Naive thymus-derived CD4-positive, alpha-beta T cell (primary cell): ENCODE measurements at regions not wholly inside any gene's neighbourhood (a gene's known extent, or its start where the extent isn't known, plus 50 kb on each side); places are given as distances from the start of the nearest gene placed in this dataset.
"Not testable (repeated sequence)": the region's sequence is repeated elsewhere in the genome, so short reads cannot be mapped to it uniquely, and the experiment has no call there.

Experiments
- ATAC-seq: fragments of 150-1000 bp; cut with Tn5 transposase; 2 replicates; pipeline ENCODE4 v1.10.0; 2021; ENCODE audit warnings: mild to moderate bottlenecking, moderate library complexity
- CTCF ChIA-PET: fragments of 350-600 bp; sonication (Branson Sonifier 250); formaldehyde crosslinking; loops from one replicate; lab custom pipeline; 2021; ENCODE audit warnings: antibody characterized with exemption; lab: Charles Lee
- POLR2A ChIA-PET: fragments of 350-600 bp; sonication (Branson Sonifier 250); formaldehyde crosslinking; loops from one replicate; lab custom pipeline; 2021; ENCODE audit warnings: antibody characterized with exemption, inconsistent platforms; lab: Charles Lee
- DNase-seq, 9 donors: peaks; one replicate each; pipeline versions ENCODE4 v3.0.0 to v3.0.0-alpha.2; 2020 to 2022; ENCODE audit warnings: mixed read lengths in 1 of 9
- H3K27ac ChIP-seq: one replicate; pipeline ENCODE4 v1.7.0; 2013; ENCODE audit warnings: mild to moderate bottlenecking, low read depth, low read length, moderate library complexity
- H3K27me3 ChIP-seq, 2 donors: one replicate each; pipeline ENCODE4 v1.7.0; 2013; ENCODE audit warnings: low read length in 2 of 2, mild to moderate bottlenecking in 2 of 2, moderate library complexity in 2 of 2; ENCODE audit not compliant: control insufficient read depth in 2 of 2, insufficient read depth in 2 of 2
- H3K36me3 ChIP-seq, 3 experiments: 1 replicate in 2 of 3; 2 replicates in 1 of 3; pipeline ENCODE4 v1.7.0; 2013; ENCODE audit warnings: low read length in 3 of 3, mild to moderate bottlenecking in 3 of 3, moderate library complexity in 1 of 3; ENCODE audit not compliant: insufficient read depth in 3 of 3, control insufficient read depth in 2 of 3
- H3K4me1 ChIP-seq, 2 donors: one replicate each; pipeline ENCODE4 v1.7.0; 2013; ENCODE audit warnings: low read length in 2 of 2, mild to moderate bottlenecking in 2 of 2, moderate library complexity in 1 of 2; ENCODE audit not compliant: control insufficient read depth in 2 of 2, insufficient read depth in 2 of 2
- H3K4me3 ChIP-seq: 2 replicates; pipeline ENCODE4 v1.7.0; 2013; ENCODE audit warnings: mild to moderate bottlenecking, low read length
- H3K9me3 ChIP-seq, 3 experiments: 1 replicate in 2 of 3; 2 replicates in 1 of 3; pipeline ENCODE4 v1.7.0; 2013; ENCODE audit warnings: low read length in 3 of 3; ENCODE audit not compliant: control insufficient read depth in 2 of 3
- H3K27ac Mint-ChIP-seq, 9 donors: one replicate each; pipeline ENCODE4 v1.8.0; 2020 to 2022; ENCODE audit warnings: mixed read lengths in 9 of 9, mild to moderate bottlenecking in 8 of 9, moderate library complexity in 5 of 9, inconsistent platforms in 2 of 9
- H3K27me3 Mint-ChIP-seq, 5 donors: one replicate each; pipeline ENCODE4 v1.8.0; 2021 to 2022; ENCODE audit warnings: mixed read lengths in 5 of 5, mild to moderate bottlenecking in 1 of 5
- H3K36me3 Mint-ChIP-seq, 5 donors: one replicate each; pipeline ENCODE4 v1.8.0; 2020 to 2022; ENCODE audit warnings: mixed read lengths in 5 of 5, mild to moderate bottlenecking in 3 of 5, inconsistent platforms in 1 of 5
- H3K4me1 Mint-ChIP-seq, 7 donors: one replicate each; pipeline ENCODE4 v1.8.0; 2020 to 2022; ENCODE audit warnings: mixed read lengths in 7 of 7, mild to moderate bottlenecking in 3 of 7, inconsistent platforms in 1 of 7
- H3K4me3 Mint-ChIP-seq, 10 donors: one replicate each; pipeline ENCODE4 v1.8.0; 2020 to 2022; ENCODE audit warnings: mild to moderate bottlenecking in 10 of 10, mixed read lengths in 10 of 10, moderate library complexity in 6 of 10, inconsistent platforms in 2 of 10
- H3K9me3 Mint-ChIP-seq, 11 donors: one replicate each; pipeline ENCODE4 v1.8.0; 2020 to 2022; ENCODE audit warnings: mixed read lengths in 11 of 11, mild to moderate bottlenecking in 4 of 11, inconsistent platforms in 1 of 11, moderate library complexity in 1 of 11
- intact Hi-C, 2 donors: fragments of 100-400 bp; cut with micrococcal nuclease; formaldehyde crosslinking; loops; one replicate each; pipeline ENCODE4 v1.15.1; 2023

DNA sequence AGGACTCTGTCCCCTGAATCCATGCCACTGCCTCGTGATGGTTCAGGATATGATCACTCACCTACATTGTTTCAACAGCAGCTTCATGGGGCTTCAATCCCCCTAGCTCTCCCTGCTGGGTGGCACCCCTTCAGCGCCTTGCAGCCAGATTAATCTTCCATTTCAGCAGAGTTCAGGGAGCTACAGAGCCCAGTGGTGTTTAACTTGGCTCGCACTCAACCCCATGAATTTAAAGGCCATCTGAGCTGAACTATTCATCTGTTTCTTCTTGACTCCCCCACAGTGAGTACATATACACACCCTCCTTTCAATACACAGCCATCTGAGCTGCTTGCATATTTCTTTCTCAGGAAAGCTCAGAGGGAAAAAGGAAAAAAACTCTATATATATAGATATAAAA is 202.8 kb upstream of the C16orf82 start:
- Histone ChIP-seq H3K4me3 (no peak overlapping the region), H3K27ac (no peak overlapping the region), H3K4me1 (no peaks in the 10 kb centered on the region), H3K9me3 (peaks cover 0 to 22% (median 0%) of the 10 kb centered on the region in 3 experiments), H3K27me3 (no peaks in the 10 kb centered on the region), H3K36me3 (no peaks in the 10 kb centered on the region)
- ChIA-PET POLR2A (no interaction called here), CTCF (no interaction called here)
- H3K27ac Mint-ChIP-seq, result no peak overlapping the region
- DNase-seq (no peak), ATAC-seq (no peak)
- no peaks in the 10 kb centered on the region for H3K4me1 Mint-ChIP-seq
- peaks cover 0 to 23% (median 19%) of the 10 kb centered on the region in 5 donors for H3K27me3 Mint-ChIP-seq
- no peak overlapping the region for H3K4me3 Mint-ChIP-seq
- peaks cover 0 to 21% (median 3%) of the 10 kb centered on the region in 5 donors for H3K36me3 Mint-ChIP-seq
- peaks cover 0 to 32% (median 22%) of the 10 kb centered on the region in 11 donors for H3K9me3 Mint-ChIP-seq
- intact Hi-C loops, result no loop called here

DNA sequence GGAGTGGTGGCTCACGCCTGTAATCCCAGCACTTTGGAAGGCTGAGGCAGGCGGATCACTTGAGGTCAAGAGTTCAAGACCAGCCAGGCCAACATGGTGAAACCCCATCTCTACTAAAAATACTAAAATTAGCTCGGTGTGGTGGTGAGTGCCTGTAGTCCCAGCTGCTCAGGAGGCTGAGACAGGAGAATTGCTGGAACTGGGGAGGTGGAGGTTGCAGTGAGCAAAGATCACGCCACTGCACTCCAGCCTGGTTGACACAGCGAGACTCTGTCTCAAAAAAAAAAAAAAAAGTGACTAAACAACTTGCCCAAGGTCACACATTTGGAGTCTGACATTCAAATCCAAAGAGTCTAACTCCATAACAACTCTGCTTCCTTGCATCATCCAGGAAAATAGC is 192.4 kb upstream of the C16orf82 start:
- H3K36me3 Mint-ChIP-seq, H3K4me3 ChIP-seq, H3K4me3 Mint-ChIP-seq, H3K27ac Mint-ChIP-seq, ATAC-seq, H3K4me1 ChIP-seq, H3K4me1 Mint-ChIP-seq, H3K27me3 ChIP-seq, DNase-seq, intact Hi-C loops, H3K27ac ChIP-seq, POLR2A ChIA-PET, CTCF ChIA-PET, H3K9me3 ChIP-seq, H3K9me3 Mint-ChIP-seq, H3K36me3 ChIP-seq: not testable (repeated sequence)
- peaks cover 2 to 26% (median 17%) of the 10 kb centered on the region in 5 donors for H3K27me3 Mint-ChIP-seq

DNA sequence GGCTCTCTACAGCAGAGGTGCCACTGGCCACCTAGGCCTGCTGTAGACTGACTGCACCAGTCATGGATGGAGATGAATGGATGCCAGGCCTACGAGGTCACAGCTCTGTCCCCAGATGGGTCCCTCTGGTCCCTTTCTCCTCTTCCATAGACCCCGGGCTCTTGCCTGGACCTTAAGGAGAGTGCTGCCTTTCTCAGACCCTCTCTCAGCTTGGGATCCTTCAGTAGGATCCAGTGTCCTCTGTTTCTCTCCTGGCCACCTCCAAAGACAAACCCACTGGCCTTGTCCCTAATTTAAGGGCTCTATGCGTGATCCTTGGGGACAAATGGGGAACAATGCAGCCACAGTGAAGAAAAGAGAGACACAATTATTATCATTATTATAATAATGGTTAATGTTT is 189.3 kb upstream of the C16orf82 start:
- ChIA-PET CTCF (no interaction called here), POLR2A (no interaction called here)
- Mint-ChIP-seq H3K4me3 (no peak overlapping the region), H3K36me3 (peaks cover 0 to 4% (median 0%) of the 10 kb centered on the region in 5 donors), H3K27me3 (peaks cover 4 to 35% (median 23%) of the 10 kb centered on the region in 5 donors), H3K9me3 (peaks cover 0 to 2% (median 0%) of the 10 kb centered on the region in 11 donors), H3K27ac (no peak overlapping the region), H3K4me1 (no peaks in the 10 kb centered on the region)
- Histone ChIP-seq H3K36me3 (no peaks in the 10 kb centered on the region), H3K27ac (no peak overlapping the region), H3K4me1 (no peaks in the 10 kb centered on the region), H3K27me3 (no peaks in the 10 kb centered on the region), H3K4me3 (no peak overlapping the region), H3K9me3 (no peaks in the 10 kb centered on the region)
- DNase-seq, result no peak
- intact Hi-C loops, result no loop called here
- no peak for ATAC-seq

DNA sequence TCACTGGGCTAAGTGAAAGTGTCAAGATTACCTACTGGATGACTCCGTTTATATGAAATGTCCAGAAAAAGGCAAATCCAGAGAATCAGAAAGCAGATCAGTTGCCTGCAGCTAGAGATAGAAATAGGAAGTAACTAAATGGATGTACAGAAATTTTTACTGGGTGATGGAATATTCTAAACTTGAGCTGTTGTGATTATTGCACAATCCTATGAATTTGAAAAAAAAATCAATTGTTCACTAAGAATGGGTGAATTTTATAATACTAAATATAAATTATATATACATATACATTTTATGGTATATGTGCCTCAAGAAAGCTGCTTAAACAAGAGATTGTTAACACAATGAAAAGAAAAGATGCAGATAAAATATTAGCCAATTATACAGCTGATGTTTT is 181.1 kb upstream of the C16orf82 start:
- no peak for ATAC-seq
- POLR2A ChIA-PET, result interaction anchor here (0.6 kb wide), 1 partner anchor 247 kb away, joined by 3 read pairs; no protein-coding TSS in a partner anchor

DNA sequence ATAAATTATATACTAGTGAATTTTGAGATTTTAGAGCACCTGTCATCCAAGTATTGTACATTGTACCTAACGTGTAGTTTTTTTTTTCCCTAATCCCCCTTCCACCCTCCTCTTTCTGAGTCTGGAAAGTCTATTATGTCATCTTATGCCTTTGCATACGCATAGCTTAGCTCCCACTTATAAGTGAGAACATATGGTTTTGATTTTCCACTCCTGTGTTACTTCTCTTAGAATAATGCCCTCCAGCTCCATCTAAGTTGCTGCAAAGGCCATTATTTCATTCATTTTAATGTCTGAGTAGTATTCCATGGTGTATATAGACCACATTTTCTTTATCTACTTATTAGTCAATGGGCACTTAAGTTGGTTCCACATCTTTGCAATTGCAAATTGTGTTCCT is 177.0 kb upstream of the C16orf82 start:
- no peaks in the 10 kb centered on the region for H3K27me3 ChIP-seq
- H3K4me1 ChIP-seq, result no peaks in the 10 kb centered on the region
- H3K4me3 Mint-ChIP-seq, result no peak overlapping the region
- H3K36me3 ChIP-seq, result no peaks in the 10 kb centered on the region
- H3K27ac ChIP-seq, result no peak overlapping the region
- H3K4me1 Mint-ChIP-seq, result no peaks in the 10 kb centered on the region
- H3K4me3 ChIP-seq, result no peak overlapping the region
- no peaks in the 10 kb centered on the region for H3K9me3 ChIP-seq
- no peak for DNase-seq
- intact Hi-C loops, result no loop called here
- ChIA-PET POLR2A (no interaction called here), CTCF (no interaction called here)
- H3K36me3 Mint-ChIP-seq, result no peaks in the 10 kb centered on the region
- ATAC-seq, result no peak
- peaks cover 0 to 10% (median 2%) of the 10 kb centered on the region in 11 donors for H3K9me3 Mint-ChIP-seq
- no peak overlapping the region for H3K27ac Mint-ChIP-seq
- H3K27me3 Mint-ChIP-seq, result peaks cover 13 to 37% (median 24%) of the 10 kb centered on the region in 5 donors

More for the DNA sequence above, 181.1 kb upstream of the C16orf82 start:
- Histone ChIP-seq H3K4me3 (no peak overlapping the region), H3K27ac (no peak overlapping the region), H3K9me3 (no peaks in the 10 kb centered on the region), H3K36me3 (no peaks in the 10 kb centered on the region), H3K27me3 (no peaks in the 10 kb centered on the region), H3K4me1 (no peaks in the 10 kb centered on the region)
- no peaks in the 10 kb centered on the region for H3K36me3 Mint-ChIP-seq
- intact Hi-C loops, result no loop called here
- H3K9me3 Mint-ChIP-seq, result peaks cover 0 to 16% (median 8%) of the 10 kb centered on the region in 11 donors
- no peaks in the 10 kb centered on the region for H3K4me1 Mint-ChIP-seq
- H3K4me3 Mint-ChIP-seq, result no peak overlapping the region
- no peak overlapping the region for H3K27ac Mint-ChIP-seq
- H3K27me3 Mint-ChIP-seq, result peaks cover 14 to 35% (median 32%) of the 10 kb centered on the region in 5 donors
- no peak for DNase-seq
- CTCF ChIA-PET, result no interaction called here

DNA sequence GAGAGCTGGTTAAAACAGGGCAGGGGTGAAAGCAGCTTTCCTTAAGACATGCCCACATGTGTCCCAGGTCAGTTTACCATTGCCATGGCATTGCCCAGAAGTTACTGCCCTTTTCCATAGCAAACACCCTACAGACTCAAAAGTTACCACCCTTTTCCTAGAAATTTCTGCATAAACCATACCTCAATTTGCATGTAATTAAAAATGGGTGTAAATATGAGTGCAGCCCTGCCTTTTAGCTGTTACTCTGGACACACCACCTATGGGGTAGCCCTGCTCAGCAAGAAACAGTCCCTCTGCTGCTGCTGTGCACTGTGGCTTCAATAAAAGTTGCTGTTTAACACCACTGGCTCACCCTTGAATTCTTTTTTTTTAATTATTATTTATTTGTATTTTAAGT is 168.5 kb upstream of the C16orf82 start:
- Mint-ChIP-seq H3K27ac (no peak overlapping the region), H3K4me1 (no peaks in the 10 kb centered on the region)
- DNase-seq, result no peak

DNA sequence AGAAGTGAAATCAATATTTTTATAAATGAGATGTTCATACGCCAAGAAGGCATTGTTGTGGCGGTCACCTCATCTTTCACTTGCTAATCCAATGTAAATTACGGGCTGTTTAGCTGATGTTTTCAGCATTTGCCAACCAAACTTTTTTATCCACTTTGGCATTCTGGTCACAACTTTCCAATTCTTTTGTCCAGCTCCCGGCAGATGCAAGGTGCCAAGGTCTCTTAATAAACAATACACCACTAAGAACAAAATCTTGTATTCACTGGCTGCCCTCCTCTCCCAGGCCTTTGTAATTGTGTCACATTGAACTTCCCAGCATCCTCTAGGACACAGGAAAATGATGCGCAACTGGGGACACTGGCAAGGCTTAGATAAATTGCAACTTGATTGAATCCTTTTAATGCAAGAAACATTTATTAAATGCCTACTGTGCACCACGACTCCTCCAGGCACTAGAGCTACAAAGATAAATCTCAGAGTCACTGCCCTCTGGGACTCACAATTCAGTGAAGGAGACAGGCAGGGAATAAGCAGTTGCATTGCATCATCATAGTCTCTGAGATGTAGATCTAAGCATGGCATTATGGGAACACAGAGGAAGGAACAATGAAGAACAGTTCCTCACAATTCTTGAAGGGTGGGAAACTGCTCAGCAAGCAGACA is 165.4 kb upstream of the C16orf82 start:
- Mint-ChIP-seq H3K36me3 (no peaks in the 10 kb centered on the region), H3K4me3 (no peak overlapping the region), H3K27me3 (peaks cover 14 to 52% (median 31%) of the 10 kb centered on the region in 5 donors), H3K27ac (no peak overlapping the region), H3K9me3 (no peaks in the 10 kb centered on the region), H3K4me1 (no peaks in the 10 kb centered on the region)
- Histone ChIP-seq H3K27me3 (no peaks in the 10 kb centered on the region), H3K4me3 (no peak overlapping the region), H3K27ac (no peak overlapping the region), H3K9me3 (no peaks in the 10 kb centered on the region), H3K4me1 (no peaks in the 10 kb centered on the region), H3K36me3 (no peaks in the 10 kb centered on the region)
- ChIA-PET CTCF (no interaction called here), POLR2A (no interaction called here)
- intact Hi-C loops, result no loop called here
- ATAC-seq (no peak), DNase-seq (no peak)

More for the DNA sequence above, 168.5 kb upstream of the C16orf82 start:
- Mint-ChIP-seq H3K9me3 (peaks cover 0 to 4% (median 0%) of the 10 kb centered on the region in 11 donors), H3K4me3 (no peak overlapping the region), H3K27me3 (peaks cover 15 to 60% (median 38%) of the 10 kb centered on the region in 5 donors), H3K36me3 (no peaks in the 10 kb centered on the region)
- Histone ChIP-seq H3K36me3 (no peaks in the 10 kb centered on the region), H3K4me1 (no peaks in the 10 kb centered on the region), H3K4me3 (no peak overlapping the region), H3K27ac (no peak overlapping the region), H3K9me3 (no peaks in the 10 kb centered on the region), H3K27me3 (peaks cover 0 to 3% of the 10 kb centered on the region in 2 donors)
- ATAC-seq, result no peak
- CTCF ChIA-PET, result no interaction called here
- intact Hi-C loops, result no loop called here
- POLR2A ChIA-PET, result no interaction called here
